ENCODE measurements at regions not wholly inside any gene's neighbourhood (a gene's known extent, or its start where the extent isn't known, plus 50 kb on each side); places are given as distances from the start of the nearest gene placed in this dataset.

DNA sequence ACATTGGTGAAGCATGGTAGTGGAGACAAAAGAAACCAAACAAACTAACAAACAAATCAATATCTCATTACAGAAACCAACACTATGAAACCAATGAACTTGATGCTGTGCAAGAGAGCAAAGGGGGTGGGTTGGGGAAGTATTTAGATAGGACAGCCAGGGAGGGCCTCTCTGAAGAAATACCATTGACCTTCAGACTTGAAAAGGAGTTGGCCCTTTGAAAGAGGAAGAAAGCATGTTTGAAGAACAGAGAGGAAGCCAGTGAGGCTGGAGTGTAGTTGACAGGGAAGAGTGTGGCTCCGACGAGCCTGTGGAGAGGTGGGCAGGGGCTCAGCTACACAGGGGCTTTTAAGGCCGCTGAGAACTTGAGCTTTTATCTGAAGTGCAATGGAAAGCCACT, 151.0 kb upstream of the GATA6 start:
- Histone ChIP-seq H3K9me3 (no peaks in the 10 kb centered on the region), H3K27me3 (no peaks in the 10 kb centered on the region), H3K4me3 (no peak overlapping the region), H3K4me1 (no peaks in the 10 kb centered on the region), H3K27ac (no peak overlapping the region), H3K36me3 (no peaks in the 10 kb centered on the region)
- DNase-seq = no peak
- intact Hi-C loops (cut with DNase I) = no loop called here
- 33 to 40% methylated on average over 3 of the region's 3 CpGs for WGBS, 2 donors
- TF ChIP-seq CTCF (IDR thresholded peaks at IDR 0.05) = no peak
- TF ChIP-seq EP300 (IDR thresholded peaks at IDR 0.05) = no peak
- TF ChIP-seq POLR2AphosphoS5 (IDR thresholded peaks at IDR 0.05) = no peak
- TF ChIP-seq POLR2A (IDR thresholded peaks at IDR 0.05) = no peak

- no peak for DNase-seq
Measured at GRCh38 chr18:22019193-22019592, 150.2 kb upstream of the GATA6 start.

DNA sequence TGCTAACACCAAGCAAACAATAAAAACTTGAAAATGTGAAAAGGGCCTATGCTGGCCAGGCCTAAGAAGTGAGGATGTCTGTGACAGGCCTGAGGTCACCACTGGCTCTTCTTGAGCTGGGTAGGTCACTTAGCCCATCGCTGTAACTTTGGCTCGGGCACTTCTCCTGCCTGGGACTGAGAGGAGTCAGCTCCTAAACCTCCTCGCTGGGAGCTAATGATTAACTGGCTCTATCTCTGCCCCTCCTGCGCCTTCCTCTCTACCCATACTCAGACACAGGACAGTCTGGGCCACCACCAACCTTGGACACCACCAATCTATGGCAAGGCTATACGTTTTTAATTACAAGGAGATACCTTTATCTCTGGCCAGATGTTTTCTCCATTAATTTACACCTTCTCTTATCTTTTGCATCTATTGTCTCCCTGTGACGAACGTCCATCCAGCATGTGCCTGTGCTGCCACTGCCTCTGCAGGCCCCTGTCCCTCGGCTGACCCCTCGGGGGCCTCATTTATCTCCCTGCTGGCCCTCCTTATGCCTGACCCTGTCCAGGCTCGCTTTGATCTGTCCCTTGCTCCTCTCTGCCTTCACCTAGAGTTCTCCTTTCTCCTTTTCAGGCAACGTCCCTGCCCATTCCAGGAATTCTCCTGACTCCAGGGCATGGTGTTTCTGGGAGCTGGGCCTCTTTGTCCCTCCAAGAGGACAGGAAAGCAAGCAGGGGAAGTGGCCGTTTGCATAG, 149.1 kb upstream of the GATA6 start:
- no peaks in the 10 kb centered on the region for H3K9me3 ChIP-seq
- 22 to 65% methylated on average over 12 of the region's 12 CpGs for WGBS, 2 donors
- intact Hi-C loops (cut with DNase I) = no loop called here

More at GRCh38 chr18:22019193-22019592, 150.2 kb upstream of the GATA6 start:
- Histone ChIP-seq H3K4me3 (no peak overlapping the region), H3K36me3 (no peaks in the 10 kb centered on the region), H3K27ac (no peak overlapping the region), H3K4me1 (no peaks in the 10 kb centered on the region), H3K27me3 (no peaks in the 10 kb centered on the region), H3K9me3 (no peaks in the 10 kb centered on the region)
- intact Hi-C loops (cut with DNase I) = no loop called here
- WGBS, 2 donors = 86 to 89% methylated on average over 5 of the region's 5 CpGs
- TF ChIP-seq CTCF (IDR thresholded peaks at IDR 0.05) = no peak
- TF ChIP-seq POLR2AphosphoS5 (IDR thresholded peaks at IDR 0.05) = no peak
- no peak for TF ChIP-seq POLR2A (IDR thresholded peaks at IDR 0.05)
- TF ChIP-seq EP300 (IDR thresholded peaks at IDR 0.05) = no peak

DNA sequence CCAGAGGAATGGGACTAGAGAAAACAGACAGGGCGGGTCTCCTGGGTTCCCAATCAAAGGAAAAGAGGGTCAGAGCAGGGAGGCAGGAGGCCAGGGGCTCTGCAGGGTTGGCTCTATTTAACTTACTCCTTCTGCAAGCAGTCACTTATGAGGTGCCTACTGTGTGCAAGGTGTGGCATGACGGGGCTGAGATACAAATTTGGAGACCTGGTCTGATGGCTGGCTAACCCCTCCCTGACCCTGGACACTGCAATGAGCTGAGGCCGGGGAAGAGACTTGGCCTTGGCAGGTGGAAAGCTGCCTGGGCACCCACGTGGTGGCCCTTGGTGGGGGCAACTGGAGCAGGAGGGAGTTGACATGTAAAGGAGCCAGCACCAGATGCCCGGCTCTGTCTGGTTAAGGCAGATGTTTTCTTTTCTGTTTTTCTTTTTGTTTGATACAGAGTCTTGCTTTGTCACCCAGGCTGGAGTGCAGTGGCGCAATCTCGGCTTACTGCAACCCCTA, 148.5 kb upstream of the GATA6 start:
- Histone ChIP-seq H3K27me3 (no peaks in the 10 kb centered on the region), H3K4me1 (no peaks in the 10 kb centered on the region), H3K27ac (no peak overlapping the region), H3K4me3 (no peak overlapping the region), H3K9me3 (no peaks in the 10 kb centered on the region), H3K36me3 (no peaks in the 10 kb centered on the region)
- DNase-seq = no peak
- WGBS, 2 donors = 53 to 80% methylated on average over 7 of the region's 7 CpGs
- no peak for TF ChIP-seq EP300 (IDR thresholded peaks at IDR 0.05)
- intact Hi-C loops (cut with DNase I) = no loop called here

More for the DNA sequence above, 149.1 kb upstream of the GATA6 start:
- no peaks in the 10 kb centered on the region for H3K4me1 ChIP-seq
- H3K4me3 ChIP-seq = no peak overlapping the region
- no peaks in the 10 kb centered on the region for H3K36me3 ChIP-seq
- no peaks in the 10 kb centered on the region for H3K27me3 ChIP-seq
- no peak for DNase-seq
- TF ChIP-seq CTCF (IDR thresholded peaks at IDR 0.05) (no peak), EP300 (IDR thresholded peaks at IDR 0.05) (no peak), POLR2AphosphoS5 (IDR thresholded peaks at IDR 0.05) (no peak), POLR2A (IDR thresholded peaks at IDR 0.05) (no peak)
- H3K27ac ChIP-seq = no peak overlapping the region

- Histone ChIP-seq H3K27ac (no peak overlapping the region), H3K9me3 (no peaks in the 10 kb centered on the region), H3K4me1 (no peaks in the 10 kb centered on the region), H3K4me3 (no peak overlapping the region), H3K27me3 (no peaks in the 10 kb centered on the region), H3K36me3 (no peaks in the 10 kb centered on the region)
- no peak for DNase-seq
- 20 to 72% methylated on average over 7 of the region's 7 CpGs for WGBS, 2 donors
- intact Hi-C loops (cut with DNase I) = no loop called here
- no peak for TF ChIP-seq POLR2AphosphoS5 (IDR thresholded peaks at IDR 0.05)
- TF ChIP-seq EP300 (IDR thresholded peaks at IDR 0.05) = no peak
- no peak for TF ChIP-seq CTCF (IDR thresholded peaks at IDR 0.05)
- TF ChIP-seq POLR2A (IDR thresholded peaks at IDR 0.05) = no peak
Measured at GRCh38 chr18:22021701-22022100, 147.7 kb upstream of the GATA6 start.
